ENCODE measurements at regions not wholly inside any gene's neighbourhood (a gene's known extent, or its start where the extent isn't known, plus 50 kb on each side); places are given as distances from the start of the nearest gene placed in this dataset.

DNA sequence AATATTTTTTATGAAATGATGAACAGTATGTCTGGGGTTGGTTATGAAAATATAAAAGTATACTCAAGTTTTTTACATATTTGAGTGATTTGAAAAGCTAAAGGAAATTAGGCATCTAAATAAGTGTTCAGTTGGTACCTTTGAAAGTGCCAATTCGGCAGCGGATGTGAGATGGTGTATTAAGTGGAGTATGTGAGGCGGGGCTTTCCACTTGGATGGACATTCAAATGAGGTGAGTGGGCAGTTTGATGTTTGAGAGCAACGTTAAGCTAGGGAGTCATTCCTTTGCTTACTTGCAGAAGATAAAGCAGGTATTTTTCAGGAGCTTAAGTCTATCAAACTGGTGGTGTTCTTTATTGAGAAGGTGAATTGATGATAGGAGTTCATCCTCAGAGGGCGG, 189.0 kb upstream of the GOLIM4 start:
- no peaks in the 10 kb centered on the region for H3K9me3 ChIP-seq (replicated peaks in 1 of 11)
- H4K20me1 ChIP-seq: no peaks in the 10 kb centered on the region
- H3K4me1 ChIP-seq: peaks cover 0 to 10% (median 0%) of the 10 kb centered on the region in 10 experiments; a peak in 2 of 20 replicates
- no peak overlapping the region for H3K9ac ChIP-seq
- H3K4me3 ChIP-seq: no peak overlapping the region
- no peaks in the 10 kb centered on the region for H3K27me3 ChIP-seq
- no peaks in the 10 kb centered on the region for H3K36me3 ChIP-seq
- no peak for TF ChIP-seq Cebpa-rat (IDR thresholded peaks at IDR 0.05)
- H3K4me2 ChIP-seq: no peak overlapping the region
- H3K27ac ChIP-seq: no peak overlapping the region

DNA sequence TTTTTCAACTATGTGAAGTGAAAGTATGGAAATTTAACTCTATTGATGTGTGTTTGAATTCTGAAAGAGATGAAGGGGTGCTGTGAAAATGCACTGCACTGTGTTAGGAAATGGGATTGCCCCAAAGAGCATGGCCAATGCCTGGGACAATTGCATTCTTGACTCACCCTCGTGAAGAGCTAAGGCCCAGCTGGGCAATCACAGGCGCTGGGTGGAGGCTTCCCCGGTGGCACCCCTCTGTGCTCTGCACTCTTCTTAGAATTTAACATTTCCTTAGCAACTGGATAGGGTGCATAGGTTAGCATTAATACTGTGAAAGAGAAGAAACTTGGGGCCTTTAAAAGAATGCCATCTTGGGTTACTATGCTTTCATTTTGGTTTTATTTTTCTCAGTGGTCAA, 179.9 kb upstream of the GOLIM4 start:
- Histone ChIP-seq H3K4me1 (peaks cover 0 to 4% (median 0%) of the 10 kb centered on the region in 10 experiments; a peak in 1 of 20 replicates), H3K9ac (no peak overlapping the region), H3K36me3 (no peaks in the 10 kb centered on the region), H3K4me2 (no peak overlapping the region), H3K27me3 (no peaks in the 10 kb centered on the region), H3K4me3 (no peak overlapping the region), H3K9me3 (replicated peaks in 1 of 11) (no peaks in the 10 kb centered on the region), H4K20me1 (no peaks in the 10 kb centered on the region), H3K27ac (no peak overlapping the region)
- TF ChIP-seq Cebpa-rat (IDR thresholded peaks at IDR 0.05): no peak

DNA sequence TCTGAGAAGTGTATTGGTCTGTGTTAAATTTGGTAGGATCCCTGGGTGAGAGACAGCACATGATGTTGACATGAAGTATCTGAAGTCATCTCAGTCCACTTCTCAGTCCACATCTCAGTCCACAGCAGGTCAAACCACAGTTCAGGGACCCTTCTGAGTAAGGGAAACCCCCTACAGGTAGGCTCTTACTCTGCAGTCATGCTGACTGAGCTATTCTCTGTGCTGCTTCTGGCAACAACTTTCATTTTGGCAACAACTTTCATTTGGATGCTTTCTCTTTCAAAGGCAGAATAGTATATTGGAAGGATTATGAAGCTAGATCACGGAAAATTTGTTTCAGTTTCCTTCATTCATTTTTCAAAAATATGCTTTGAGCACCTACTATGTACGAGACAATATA, 178.2 kb upstream of the GOLIM4 start:
- no peak overlapping the region for H3K4me2 ChIP-seq
- H3K9me3 ChIP-seq (replicated peaks in 1 of 11): no peaks in the 10 kb centered on the region
- H4K20me1 ChIP-seq: no peaks in the 10 kb centered on the region
- H3K4me3 ChIP-seq: no peak overlapping the region
- peaks cover 0 to 4% (median 0%) of the 10 kb centered on the region in 10 experiments; a peak in 1 of 20 replicates for H3K4me1 ChIP-seq
- H3K9ac ChIP-seq: no peak overlapping the region
- H3K27ac ChIP-seq: no peak overlapping the region
- no peaks in the 10 kb centered on the region for H3K27me3 ChIP-seq
- no peak for TF ChIP-seq Cebpa-rat (IDR thresholded peaks at IDR 0.05)
- H3K36me3 ChIP-seq: no peaks in the 10 kb centered on the region

DNA sequence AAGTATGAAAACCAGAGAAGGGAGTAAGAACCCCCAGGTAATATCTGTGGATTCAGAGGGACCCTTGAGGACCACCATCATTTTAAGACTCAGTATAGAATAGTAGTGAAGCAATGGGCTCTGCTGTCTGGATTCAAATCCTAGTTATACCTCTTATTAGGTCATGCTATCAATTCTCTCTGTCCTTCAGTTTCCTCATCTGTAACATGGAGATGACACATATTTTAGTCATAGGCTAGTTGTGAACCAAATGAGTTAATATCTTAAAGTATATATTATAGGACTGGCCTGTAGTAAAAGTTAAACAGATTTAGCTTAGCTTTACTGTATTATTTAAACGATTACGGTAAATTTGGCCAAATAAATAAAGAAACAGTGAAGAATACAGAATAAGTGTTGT, 177.3 kb upstream of the GOLIM4 start:
- Histone ChIP-seq H3K9ac (no peak overlapping the region), H3K36me3 (no peaks in the 10 kb centered on the region), H3K4me3 (no peak overlapping the region), H4K20me1 (no peaks in the 10 kb centered on the region), H3K27me3 (no peaks in the 10 kb centered on the region), H3K9me3 (replicated peaks in 1 of 11) (no peaks in the 10 kb centered on the region), H3K4me2 (no peak overlapping the region), H3K27ac (no peak overlapping the region), H3K4me1 (peaks cover 0 to 4% (median 0%) of the 10 kb centered on the region in 10 experiments; a peak in 1 of 20 replicates)
- no peak for TF ChIP-seq Cebpa-rat (IDR thresholded peaks at IDR 0.05)

DNA sequence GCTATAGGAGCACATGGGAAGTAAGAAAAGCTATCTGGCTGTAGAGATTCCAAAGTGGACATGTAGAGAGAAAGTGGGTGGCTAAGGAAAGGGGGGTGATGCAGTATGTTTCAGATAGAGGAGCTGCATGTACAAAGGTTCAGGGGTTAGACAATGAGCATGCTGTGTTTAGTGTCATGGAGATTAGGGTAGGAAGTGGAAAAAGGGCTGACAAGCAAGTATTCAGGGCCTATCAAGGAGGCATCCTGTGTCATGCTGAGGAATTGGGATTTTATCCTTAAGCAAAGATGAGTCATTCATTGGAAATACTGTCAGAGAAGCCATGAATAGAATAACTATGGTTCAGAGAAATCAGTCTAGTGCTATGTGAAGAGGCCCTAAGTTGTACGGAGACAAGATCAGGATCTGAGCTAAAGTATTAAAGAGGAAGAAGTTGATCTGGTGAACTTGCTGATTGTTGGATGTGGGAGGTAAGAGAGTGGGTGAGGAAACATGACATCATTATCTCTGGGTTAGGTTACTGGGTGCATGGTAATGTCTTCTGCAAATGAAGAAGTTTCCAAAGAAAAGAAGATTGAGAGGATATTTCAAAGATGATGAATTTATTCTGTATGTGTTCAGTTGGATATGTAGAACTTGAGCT, 176.7 kb upstream of the GOLIM4 start:
- peaks cover 0 to 4% (median 0%) of the 10 kb centered on the region in 10 experiments; a peak in 1 of 20 replicates for H3K4me1 ChIP-seq

DNA sequence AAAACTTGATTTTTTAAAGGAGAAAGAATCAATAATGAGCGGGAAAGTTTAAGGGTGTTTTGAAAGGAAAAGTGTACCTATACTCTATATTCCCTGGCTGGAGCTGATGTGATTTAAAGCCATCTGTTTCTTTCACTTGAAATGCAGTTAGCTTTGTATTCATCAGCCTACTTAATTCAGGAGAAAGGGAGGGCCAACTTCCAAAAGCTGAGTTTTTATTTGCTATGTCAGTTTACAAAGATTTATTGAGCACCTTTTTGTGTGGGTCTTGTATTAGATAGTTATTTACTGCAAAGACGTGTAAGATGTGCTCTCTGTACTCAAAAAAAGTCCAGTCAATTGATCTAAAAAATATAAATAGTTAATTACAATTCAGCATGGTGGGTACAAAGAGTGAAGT, 176.2 kb upstream of the GOLIM4 start:
- no peak for TF ChIP-seq Cebpa-rat (IDR thresholded peaks at IDR 0.05)
- Histone ChIP-seq H3K4me3 (no peak overlapping the region), H3K9ac (no peak overlapping the region), H3K4me2 (no peak overlapping the region), H3K4me1 (peaks cover 0 to 4% (median 0%) of the 10 kb centered on the region in 10 experiments; a peak in 1 of 20 replicates), H3K27ac (no peak overlapping the region), H4K20me1 (no peaks in the 10 kb centered on the region), H3K36me3 (no peaks in the 10 kb centered on the region), H3K9me3 (replicated peaks in 1 of 11) (no peaks in the 10 kb centered on the region), H3K27me3 (no peaks in the 10 kb centered on the region)

More for the DNA sequence above, 176.7 kb upstream of the GOLIM4 start:
- H3K9ac ChIP-seq: no peak overlapping the region
- no peak overlapping the region for H3K27ac ChIP-seq
- no peak for TF ChIP-seq Cebpa-rat (IDR thresholded peaks at IDR 0.05)
- no peaks in the 10 kb centered on the region for H3K36me3 ChIP-seq
- H3K27me3 ChIP-seq: no peaks in the 10 kb centered on the region
- no peak overlapping the region for H3K4me3 ChIP-seq
- no peak overlapping the region for H3K4me2 ChIP-seq
- no peaks in the 10 kb centered on the region for H3K9me3 ChIP-seq (replicated peaks in 1 of 11)
- H4K20me1 ChIP-seq: no peaks in the 10 kb centered on the region

DNA sequence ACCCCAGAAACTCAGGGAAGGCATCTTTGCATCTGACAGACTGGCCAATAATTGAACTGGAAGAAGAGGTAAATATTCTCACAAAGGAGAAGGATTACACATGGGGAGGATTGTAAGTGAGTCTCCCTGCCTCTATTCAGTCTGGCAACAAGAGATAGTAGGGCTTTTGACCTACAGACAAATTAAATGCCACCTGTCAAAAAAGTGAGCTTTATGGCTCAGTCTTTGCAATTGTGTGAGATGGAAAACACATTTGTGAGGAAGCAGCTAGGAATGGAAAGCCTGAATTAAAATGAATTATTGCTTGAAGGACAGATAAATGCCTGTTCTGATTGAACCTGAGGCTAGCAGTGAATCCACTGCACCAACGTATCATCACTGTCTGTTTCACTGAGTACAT, 173.3 kb upstream of the GOLIM4 start:
- H3K4me2 ChIP-seq: no peak overlapping the region
- H3K4me1 ChIP-seq: peaks cover 0 to 4% (median 0%) of the 10 kb centered on the region in 10 experiments; a peak in 1 of 20 replicates
- H3K4me3 ChIP-seq: no peak overlapping the region
- no peak for TF ChIP-seq Cebpa-rat (IDR thresholded peaks at IDR 0.05)
- no peak overlapping the region for H3K27ac ChIP-seq
- H3K9ac ChIP-seq: no peak overlapping the region
- no peaks in the 10 kb centered on the region for H4K20me1 ChIP-seq
- no peaks in the 10 kb centered on the region for H3K9me3 ChIP-seq (replicated peaks in 1 of 11)
- no peaks in the 10 kb centered on the region for H3K36me3 ChIP-seq
- no peaks in the 10 kb centered on the region for H3K27me3 ChIP-seq

DNA sequence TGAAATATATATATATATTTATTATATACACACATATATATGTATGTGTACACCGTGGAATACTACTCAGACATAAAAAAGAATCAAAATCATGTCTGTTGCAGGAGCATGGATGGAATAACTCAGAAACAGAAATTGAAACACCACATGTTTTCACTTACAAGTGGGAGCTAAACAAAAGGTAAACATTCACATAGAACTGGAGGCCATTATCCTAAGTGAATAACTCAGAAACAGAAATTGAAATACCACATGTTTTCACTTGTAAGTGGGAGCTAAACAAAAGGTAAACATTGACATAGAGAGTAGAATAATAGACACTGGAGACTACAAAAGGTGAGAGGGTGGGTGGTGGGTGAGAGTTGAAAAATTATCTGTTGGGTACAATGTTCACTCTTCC, 171.5 kb upstream of the GOLIM4 start:
- TF ChIP-seq Cebpa-rat (IDR thresholded peaks at IDR 0.05): no peak
- H3K27ac ChIP-seq: no peak overlapping the region
- no peak overlapping the region for H3K4me3 ChIP-seq
- no peak overlapping the region for H3K9ac ChIP-seq
- no peaks in the 10 kb centered on the region for H3K27me3 ChIP-seq
- H3K36me3 ChIP-seq: no peaks in the 10 kb centered on the region
- no peak overlapping the region for H3K4me2 ChIP-seq
- no peaks in the 10 kb centered on the region for H3K9me3 ChIP-seq (replicated peaks in 1 of 11)
- no peaks in the 10 kb centered on the region for H4K20me1 ChIP-seq
- no peaks in the 10 kb centered on the region for H3K4me1 ChIP-seq

DNA sequence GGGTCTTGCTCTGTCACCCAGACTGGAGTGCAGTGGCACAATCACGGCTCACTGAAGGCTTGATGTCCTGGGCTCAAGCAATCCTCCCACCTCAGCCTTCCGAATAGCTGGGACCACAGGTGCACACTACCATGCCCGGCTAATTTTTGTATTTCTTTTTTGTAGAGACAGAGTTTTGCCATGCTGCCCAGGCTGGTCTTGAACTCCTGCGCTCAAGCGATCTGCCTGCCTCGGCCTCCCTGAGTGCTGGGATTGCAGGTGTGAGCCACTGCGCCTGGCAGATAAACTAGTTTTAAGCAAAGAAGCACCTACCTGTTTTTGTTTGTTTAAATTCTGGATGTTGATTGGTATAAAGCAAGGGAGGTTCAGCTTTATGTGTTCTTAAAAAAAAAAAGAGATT, 170.6 kb upstream of the GOLIM4 start:
- no peak for TF ChIP-seq Cebpa-rat (IDR thresholded peaks at IDR 0.05)
- H3K4me1 ChIP-seq: peaks cover 0 to 7% (median 0%) of the 10 kb centered on the region in 10 experiments; a peak in 1 of 20 replicates
- no peak overlapping the region for H3K9ac ChIP-seq
- no peak overlapping the region for H3K4me3 ChIP-seq
- H4K20me1 ChIP-seq: no peaks in the 10 kb centered on the region
- no peak overlapping the region for H3K27ac ChIP-seq
- H3K27me3 ChIP-seq: no peaks in the 10 kb centered on the region
- H3K36me3 ChIP-seq: no peaks in the 10 kb centered on the region
- no peak overlapping the region for H3K4me2 ChIP-seq
- no peaks in the 10 kb centered on the region for H3K9me3 ChIP-seq (replicated peaks in 1 of 11)

DNA sequence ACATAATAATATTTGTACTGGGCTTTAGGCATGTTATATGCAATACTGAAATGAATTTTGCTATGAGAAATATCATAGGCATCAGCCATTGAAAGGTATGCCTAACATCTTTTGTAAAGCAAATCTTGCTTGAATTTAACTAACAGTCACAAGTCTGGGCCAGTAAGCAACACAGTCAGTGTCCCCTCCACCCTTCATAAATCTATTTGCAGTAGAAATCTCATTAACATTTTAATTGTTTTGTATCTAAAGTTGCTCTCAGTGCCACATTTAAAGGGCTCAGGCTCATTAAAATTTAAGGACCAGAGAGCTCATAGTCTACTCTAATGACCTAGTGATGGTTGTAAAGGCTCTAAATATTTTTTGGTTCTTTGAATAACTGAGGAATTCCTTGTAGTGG, 167.2 kb upstream of the GOLIM4 start:
- H3K27ac ChIP-seq: no peak overlapping the region
- no peak overlapping the region for H3K9ac ChIP-seq
- no peak for TF ChIP-seq Cebpa-rat (IDR thresholded peaks at IDR 0.05)
- H3K27me3 ChIP-seq: no peaks in the 10 kb centered on the region
- H3K4me2 ChIP-seq: no peak overlapping the region
- no peaks in the 10 kb centered on the region for H3K9me3 ChIP-seq (replicated peaks in 1 of 11)
- peaks cover 0 to 9% (median 0%) of the 10 kb centered on the region in 10 experiments; a peak in 2 of 20 replicates for H3K4me1 ChIP-seq
- no peaks in the 10 kb centered on the region for H4K20me1 ChIP-seq
- H3K36me3 ChIP-seq: no peaks in the 10 kb centered on the region
- H3K4me3 ChIP-seq: no peak overlapping the region
